Glomerular endothelial cell (primary cell): ENCODE measurements at regions not wholly inside any gene's neighbourhood (a gene's known extent, or its start where the extent isn't known, plus 50 kb on each side); places are given as distances from the start of the nearest gene placed in this dataset.
"Not testable (repeated sequence)": the region's sequence is repeated elsewhere in the genome, so short reads cannot be mapped to it uniquely, and the experiment has no call there.

ENCODE experiments used
- DNase-seq: peaks from one replicate; pipeline ENCODE4 v3.0.0-alpha.2; 2011; ENCODE audit warnings: low read depth, low spot score; ENCODE audit errors: extremely low read depth

- no peak for DNase-seq
Measured at GRCh38 chr10:131577178-131577555, 265.6 kb upstream of the TCERG1L start.

DNA sequence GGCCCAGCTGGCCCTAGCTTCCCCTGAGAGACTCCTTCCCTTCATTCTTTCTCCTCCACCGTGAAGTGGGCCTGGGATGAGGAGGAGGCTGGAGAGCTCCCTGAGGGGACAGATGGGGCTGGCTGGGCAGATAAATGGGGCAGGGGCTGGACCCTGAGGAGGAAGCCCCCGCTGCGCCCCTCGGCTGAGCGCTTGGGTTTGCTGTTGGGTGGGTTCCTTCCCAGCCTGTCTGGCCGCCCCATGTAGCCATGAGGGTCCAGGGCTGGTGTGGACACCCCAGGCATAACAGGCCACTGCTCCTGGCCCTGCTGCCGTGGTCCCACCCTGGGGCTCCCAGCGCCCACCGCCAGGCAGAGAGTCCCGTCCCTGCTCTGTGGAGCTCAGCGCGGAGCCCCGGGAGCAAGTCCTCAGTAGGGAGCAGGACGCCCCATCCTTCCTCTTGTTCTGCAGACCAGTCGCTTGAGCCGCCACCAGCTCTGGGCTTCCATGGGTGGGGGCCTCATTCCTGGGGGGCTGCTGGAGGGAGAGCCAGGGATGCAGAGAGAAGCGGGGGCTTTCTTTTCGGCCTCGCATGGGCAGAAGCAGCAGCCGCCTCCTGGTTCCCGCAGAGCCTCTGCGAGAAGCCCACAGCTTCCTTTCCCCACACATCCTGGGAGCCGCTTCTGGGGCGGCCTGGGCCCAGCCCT is 266.4 kb upstream of the TCERG1L start:
- no peak for DNase-seq

GRCh38 chr10:131578472-131578970 is 267.0 kb upstream of the TCERG1L start:
- DNase-seq: no peak

DNA sequence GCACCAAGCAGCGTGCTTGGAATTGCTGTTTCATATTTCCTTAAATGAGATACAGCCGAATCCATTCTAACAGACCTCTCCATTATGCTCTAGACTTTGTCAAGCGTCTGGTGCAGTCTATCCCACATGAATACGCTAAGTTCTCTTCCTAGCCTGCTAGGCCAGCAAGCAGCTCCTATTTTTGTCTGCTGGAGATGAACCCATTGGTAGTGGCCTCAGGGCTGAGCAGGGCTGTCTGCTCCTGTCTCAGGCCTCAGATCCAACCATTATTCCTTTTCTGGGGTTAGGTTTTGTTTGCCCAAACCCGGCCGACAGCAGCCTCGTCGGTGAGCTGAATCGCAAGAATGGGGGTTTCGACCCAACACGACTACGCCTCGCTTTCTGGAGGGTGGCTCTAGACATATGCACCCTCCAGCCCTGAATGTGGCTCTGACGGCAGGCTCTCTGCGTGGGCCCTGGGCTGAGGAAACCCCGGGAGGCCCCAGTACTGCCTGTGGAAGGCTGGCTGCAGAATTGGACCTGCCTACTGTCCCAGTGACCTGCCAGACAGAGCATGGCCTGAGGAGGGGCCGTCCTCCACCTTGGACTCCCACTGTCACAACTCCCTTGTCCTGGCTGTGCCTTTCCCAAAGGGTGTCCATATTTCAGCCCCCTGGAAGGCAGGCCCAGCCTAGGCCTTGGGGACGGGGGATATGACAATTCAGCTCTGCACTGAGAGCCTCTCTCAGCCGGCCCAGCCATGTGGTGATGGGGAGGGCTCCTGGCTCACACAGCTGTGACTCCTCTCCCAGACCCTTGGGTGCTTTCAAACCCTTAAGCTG is 267.9 kb upstream of the TCERG1L start:
- no peak for DNase-seq

GRCh38 chr10:131580076-131580652 is 268.6 kb upstream of the TCERG1L start:
- no peak for DNase-seq

GRCh38 chr10:131580674-131581073 is 269.2 kb upstream of the TCERG1L start:
- no peak for DNase-seq

- DNase-seq: not testable (repeated sequence)
Measured at GRCh38 chr10:131581547-131581946, 270.0 kb upstream of the TCERG1L start.

GRCh38 chr10:131584287-131584686 is 272.8 kb upstream of the TCERG1L start:
- no peak for DNase-seq

GRCh38 chr10:131585761-131586160 is 274.2 kb upstream of the TCERG1L start:
- no peak for DNase-seq

DNA sequence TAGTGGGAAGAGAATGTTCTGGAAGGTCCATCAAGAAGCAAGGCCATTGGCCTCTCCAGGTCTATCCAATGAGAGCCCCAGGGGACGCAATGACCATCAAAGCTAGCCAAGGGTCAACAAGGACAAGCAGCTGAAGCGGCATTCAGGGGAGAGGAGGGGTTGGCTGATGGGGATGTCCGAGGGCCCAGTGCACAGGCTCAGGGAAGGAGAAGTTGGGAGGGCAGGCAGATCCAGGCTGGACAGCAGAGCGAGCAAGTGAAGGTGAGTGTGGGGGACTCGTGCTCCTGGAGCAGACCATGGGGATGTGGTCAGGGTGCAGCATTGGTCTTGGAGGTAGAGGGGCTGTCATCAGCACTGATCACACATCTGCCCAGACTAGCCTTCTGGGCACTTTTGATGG is 275.4 kb upstream of the TCERG1L start:
- no peak for DNase-seq

DNA sequence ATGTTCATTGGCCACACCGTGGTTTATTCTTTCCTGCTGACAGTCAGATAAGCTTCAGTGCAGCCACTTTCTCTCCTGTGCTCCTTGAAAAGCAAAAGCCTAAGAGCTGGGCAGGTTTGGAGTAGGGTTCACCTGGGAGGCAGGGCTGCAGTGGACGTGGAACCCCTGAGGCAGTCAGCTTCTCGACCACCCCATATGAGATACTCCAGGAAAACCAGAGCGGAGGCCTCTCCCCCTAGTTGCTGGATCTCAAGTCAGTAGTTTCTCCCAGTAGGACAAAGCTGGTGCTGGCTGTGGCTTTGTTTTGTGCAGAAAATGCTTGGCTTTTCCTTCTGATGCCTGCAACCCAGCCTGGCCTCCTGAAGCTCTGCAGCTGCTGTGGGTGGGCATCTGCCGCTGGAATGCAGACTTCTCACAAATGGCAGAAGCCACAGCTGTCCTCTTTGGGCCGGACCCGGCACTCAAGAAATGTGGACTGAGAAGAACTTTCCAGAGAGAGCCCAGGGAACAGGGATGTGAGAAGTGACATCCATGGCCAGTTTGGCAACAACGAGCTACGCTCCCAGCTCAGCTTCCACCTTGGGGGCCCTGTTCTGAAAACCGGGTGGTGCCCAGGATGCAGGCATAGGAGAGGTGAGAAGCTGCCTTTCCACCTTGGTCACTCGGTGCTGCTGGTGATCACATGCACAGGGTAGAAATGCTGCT is 276.6 kb upstream of the TCERG1L start:
- DNase-seq: no peak

DNA sequence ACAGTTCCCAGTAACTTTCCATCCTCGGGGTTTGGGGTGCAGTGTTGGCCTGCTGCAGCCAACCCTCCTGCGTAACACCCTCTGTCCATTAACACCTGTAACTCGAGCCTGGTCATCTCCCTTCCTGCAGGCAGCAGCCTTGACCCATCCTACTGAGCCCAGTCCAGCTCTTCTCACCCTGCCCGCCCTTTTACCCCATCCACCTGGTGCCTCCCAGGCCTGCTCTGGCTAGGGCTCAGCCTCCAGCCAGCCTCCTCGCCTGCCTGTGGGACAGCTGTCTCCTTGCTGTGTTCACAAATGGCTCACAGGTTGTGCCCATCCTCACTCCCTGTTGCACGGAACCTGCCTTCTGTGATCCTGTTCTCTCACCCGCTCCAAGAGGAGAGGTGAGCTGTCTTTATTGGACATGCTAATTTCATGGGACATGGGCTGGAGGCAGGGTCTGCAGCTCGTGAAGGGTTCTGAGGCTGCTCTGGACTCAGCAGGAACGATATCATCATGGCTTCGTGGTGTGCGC is 277.2 kb upstream of the TCERG1L start:
- DNase-seq: no peak

DNA sequence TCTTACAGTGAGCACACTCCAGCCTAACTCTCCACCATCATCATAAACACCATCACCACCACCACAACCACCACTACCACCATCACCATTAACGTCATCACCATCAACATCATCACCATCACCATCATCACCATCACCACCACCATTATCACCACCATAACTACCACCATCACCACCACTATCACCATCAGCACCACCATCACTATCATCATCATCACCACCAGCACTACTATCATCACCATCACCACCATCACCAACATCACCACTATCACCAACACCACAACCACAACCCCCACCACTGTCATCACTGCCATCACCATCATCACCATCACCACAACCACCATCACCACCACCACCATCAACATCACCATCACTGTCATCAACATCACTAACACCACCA is 279.0 kb upstream of the TCERG1L start:
- no peak for DNase-seq

DNA sequence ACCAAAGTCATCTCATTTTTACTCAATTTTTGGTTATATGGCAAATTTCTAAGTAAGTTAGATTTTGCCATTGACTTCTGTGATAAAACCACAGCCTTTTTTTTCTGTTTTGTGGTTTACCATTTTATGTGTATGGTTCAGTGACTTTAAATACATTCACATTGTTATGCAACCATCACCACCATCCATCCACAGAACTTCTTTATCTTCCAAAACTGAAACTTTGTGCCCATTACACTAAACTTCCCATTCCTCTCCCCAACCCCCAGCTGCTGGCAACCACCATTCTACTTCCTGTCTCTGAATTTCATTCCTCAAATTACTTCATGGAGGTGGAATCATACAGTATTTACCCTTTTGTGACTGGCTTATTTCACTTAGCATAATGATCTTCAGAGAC is 280.4 kb upstream of the TCERG1L start:
- no peak for DNase-seq

- no peak for DNase-seq
Measured at GRCh38 chr10:131609176-131609575, 291.6 kb upstream of the PPP2R2D start.

- no peak for DNase-seq
Measured at GRCh38 chr10:131615150-131615549, 285.7 kb upstream of the PPP2R2D start.

- no peak for DNase-seq
Measured at GRCh38 chr10:131616040-131616439, 284.8 kb upstream of the PPP2R2D start.

DNA sequence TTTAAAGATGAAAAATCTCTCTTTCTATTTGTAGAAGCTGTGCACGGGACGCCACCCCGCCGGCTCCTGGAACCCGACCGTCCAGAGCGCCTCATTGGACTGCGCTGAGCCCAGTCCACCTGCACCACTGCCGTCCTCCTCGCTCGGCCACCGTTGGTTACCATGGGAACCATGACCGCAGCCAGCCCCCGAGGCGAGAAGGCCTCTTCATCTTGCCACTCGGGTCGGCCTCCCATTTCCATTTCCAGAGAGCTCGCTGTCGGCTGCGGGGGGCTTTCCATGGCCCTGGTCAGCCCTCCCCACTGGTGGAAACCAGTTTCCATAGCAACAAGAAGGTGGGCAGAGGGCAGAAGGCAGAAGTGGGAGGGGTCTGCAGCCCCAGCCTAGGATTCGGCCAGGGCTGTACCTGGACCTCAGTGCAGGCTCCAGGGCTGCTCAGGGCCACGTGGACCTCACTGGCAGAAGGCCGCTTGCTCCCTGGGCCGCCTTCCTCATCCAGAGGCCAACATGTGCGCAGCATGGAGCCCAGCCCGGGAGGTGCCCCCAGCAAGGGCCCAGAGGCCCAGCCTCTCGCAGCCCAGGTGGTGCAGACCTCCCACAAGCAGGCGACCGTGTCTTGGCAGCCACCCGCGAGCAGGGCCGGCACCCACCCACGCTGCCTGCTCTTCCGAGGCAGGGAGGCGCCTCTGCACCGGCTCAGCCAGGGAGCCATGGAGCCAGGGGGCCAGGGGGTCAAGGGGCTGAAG is 283.5 kb upstream of the PPP2R2D start:
- DNase-seq: no peak

- no peak for DNase-seq
Measured at GRCh38 chr10:131618587-131619267, 282.1 kb upstream of the PPP2R2D start.

DNA sequence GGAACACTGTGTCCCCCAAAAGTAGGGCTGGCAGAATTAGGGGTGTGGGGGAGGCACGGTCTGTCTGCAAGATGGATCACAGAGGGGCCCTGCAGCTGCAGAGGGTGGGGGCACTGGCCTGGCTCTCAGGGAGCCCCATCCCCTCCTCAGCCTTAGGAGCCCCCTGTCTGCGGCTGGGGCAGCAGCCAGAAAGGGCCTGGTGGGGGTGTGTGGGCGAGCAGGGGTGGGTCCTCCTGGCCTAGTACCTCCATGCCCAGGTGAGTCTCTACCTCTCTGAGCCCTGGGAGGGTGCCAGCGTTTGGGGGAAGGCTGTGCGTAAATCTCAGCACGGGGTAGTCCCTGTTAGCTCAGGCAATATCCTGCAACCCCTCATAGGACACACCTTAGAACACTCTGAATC is 280.5 kb upstream of the PPP2R2D start:
- DNase-seq: no peak
